ENCODE measurements at regions not wholly inside any gene's neighbourhood (a gene's known extent, or its start where the extent isn't known, plus 50 kb on each side); places are given as distances from the start of the nearest gene placed in this dataset.
"Not testable (repeated sequence)": the region's sequence is repeated elsewhere in the genome, so short reads cannot be mapped to it uniquely, and the experiment has no call there.

DNA sequence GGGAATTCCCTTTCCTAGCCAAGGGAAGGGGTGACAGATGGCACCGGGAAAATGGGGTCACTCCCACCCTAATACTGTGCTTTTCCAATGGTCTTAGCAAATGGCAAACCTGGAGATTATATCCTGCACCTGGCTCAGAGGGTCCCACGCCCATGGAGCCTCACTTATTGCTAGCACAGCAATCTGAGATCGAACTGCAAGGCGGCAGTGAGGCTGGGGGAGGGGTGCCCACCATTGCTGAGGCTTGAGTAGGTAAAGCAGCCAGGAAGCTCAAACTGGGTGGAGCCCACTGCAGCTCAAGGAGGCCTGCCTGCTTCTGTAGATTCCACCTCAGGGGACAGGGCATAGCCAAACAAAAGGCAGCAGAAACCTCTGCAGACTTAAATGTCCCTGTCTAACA lies 438.9 kb downstream of the TMEM182 start:
- TF ChIP-seq, protein P1, sequence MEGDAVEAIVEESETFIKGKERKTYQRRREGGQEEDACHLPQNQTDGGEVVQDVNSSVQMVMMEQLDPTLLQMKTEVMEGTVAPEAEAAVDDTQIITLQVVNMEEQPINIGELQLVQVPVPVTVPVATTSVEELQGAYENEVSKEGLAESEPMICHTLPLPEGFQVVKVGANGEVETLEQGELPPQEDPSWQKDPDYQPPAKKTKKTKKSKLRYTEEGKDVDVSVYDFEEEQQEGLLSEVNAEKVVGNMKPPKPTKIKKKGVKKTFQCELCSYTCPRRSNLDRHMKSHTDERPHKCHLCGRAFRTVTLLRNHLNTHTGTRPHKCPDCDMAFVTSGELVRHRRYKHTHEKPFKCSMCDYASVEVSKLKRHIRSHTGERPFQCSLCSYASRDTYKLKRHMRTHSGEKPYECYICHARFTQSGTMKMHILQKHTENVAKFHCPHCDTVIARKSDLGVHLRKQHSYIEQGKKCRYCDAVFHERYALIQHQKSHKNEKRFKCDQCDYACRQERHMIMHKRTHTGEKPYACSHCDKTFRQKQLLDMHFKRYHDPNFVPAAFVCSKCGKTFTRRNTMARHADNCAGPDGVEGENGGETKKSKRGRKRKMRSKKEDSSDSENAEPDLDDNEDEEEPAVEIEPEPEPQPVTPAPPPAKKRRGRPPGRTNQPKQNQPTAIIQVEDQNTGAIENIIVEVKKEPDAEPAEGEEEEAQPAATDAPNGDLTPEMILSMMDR (IDR thresholded peaks at IDR 0.05): not testable (repeated sequence)
- not testable (repeated sequence) for TF ChIP-seq EP300 (IDR thresholded peaks at IDR 0.05)
